Prostate gland (tissue), 2 donors: ENCODE measurements at regions not wholly inside any gene's neighbourhood (a gene's known extent, or its start where the extent isn't known, plus 50 kb on each side); places are given as distances from the start of the nearest gene placed in this dataset.
"Not testable (repeated sequence)": the region's sequence is repeated elsewhere in the genome, so short reads cannot be mapped to it uniquely, and the experiment has no call there.

ENCODE experiments used
- DNase-seq: peaks from one replicate; pipeline ENCODE4 v3.0.0-alpha.2; 2019; ENCODE audit warnings: low spot score
- H3K27ac ChIP-seq, 2 donors: fragments of 200-600 bp; sonication (generic); 2 replicates each; pipeline ENCODE4 v1.5.1; 2017 to 2019
- H3K27me3 ChIP-seq: fragments of 200-600 bp; sonication (generic); replicated peaks from 2 replicates; pipeline ENCODE4 v1.5.1; 2019; ENCODE audit not compliant: insufficient read depth
- H3K36me3 ChIP-seq, 2 donors: fragments of 200-600 bp; sonication (generic); 1 replicate in 1 of 2; 2 replicates in 1 of 2; pipeline versions ENCODE4 v1.5.1 to v1.8.1; 2017 to 2019
- H3K4me1 ChIP-seq: fragments of 200-600 bp; sonication (generic); replicated peaks from 2 replicates; pipeline ENCODE4 v1.5.1; 2019
- H3K4me3 ChIP-seq, 2 donors: fragments of 200-600 bp; sonication (generic); 2 replicates each; pipeline ENCODE4 v1.5.1; 2017 to 2019
- H3K9me3 ChIP-seq: fragments of 200-600 bp; sonication (generic); 2 replicates; pipeline ENCODE4 v1.5.1; 2017
- CTCF ChIP-seq, 4 experiments: fragments of 200-600 bp in 2 of 4; fragments of 450-650 bp in 2 of 4; sonication (generic) in 2 of 4; IDR thresholded peaks; 1 replicate in 3 of 4; 2 replicates in 1 of 4; pipeline ENCODE4 v1.5.1; 2016 to 2019; ENCODE audit warnings: antibody characterized with exemption in 4 of 4, mild to moderate bottlenecking in 2 of 4, moderate library complexity in 2 of 4
- POLR2A ChIP-seq: fragments of 450-650 bp; IDR thresholded peaks from one replicate; pipeline ENCODE4 v1.6.1; 2016; ENCODE audit warnings: antibody characterized with exemption, mild to moderate bottlenecking
- POLR2AphosphoS5 ChIP-seq: sonication (generic); formaldehyde crosslinking; IDR thresholded peaks from one replicate; pipeline ENCODE4 v1.6.1; 2017; ENCODE audit warnings: antibody characterized with exemption
- WGBS: methylation state at CpG from one replicate; pipeline ENCODE4 v1.1.5; 2018; 5-methylcytosine and 5-hydroxymethylcytosine counted together
- intact Hi-C: fragments of 100-400 bp; cut with DNase I; formaldehyde crosslinking; loops from one replicate; pipeline ENCODE4 v1.14.2; 2022

GRCh38 chr13:55106509-55106908 lies 2034.2 kb upstream of the PRR20A start:
- Histone ChIP-seq H3K9me3 (no peaks in the 10 kb centered on the region), H3K4me3 (no peak overlapping the region), H3K27me3 (no peaks in the 10 kb centered on the region), H3K36me3 (no peaks in the 10 kb centered on the region), H3K4me1 (no peaks in the 10 kb centered on the region), H3K27ac (no peak overlapping the region)
- intact Hi-C loops: no loop called here
- no peak for DNase-seq
- 21% methylated on average over 1 of the region's 1 CpG for WGBS
- TF ChIP-seq CTCF (IDR thresholded peaks at IDR 0.05) (no peak), POLR2AphosphoS5 (no peak), POLR2A (no peak)

GRCh38 chr13:55120631-55121030 lies 2020.1 kb upstream of the PRR20A start:
- TF ChIP-seq CTCF (IDR thresholded peaks at IDR 0.05) (no peak), POLR2AphosphoS5 (no peak), POLR2A (no peak)
- intact Hi-C loops: no loop called here
- Histone ChIP-seq H3K27me3 (no peaks in the 10 kb centered on the region), H3K27ac (no peak overlapping the region), H3K9me3 (no peaks in the 10 kb centered on the region), H3K36me3 (no peaks in the 10 kb centered on the region), H3K4me1 (no peaks in the 10 kb centered on the region), H3K4me3 (no peak overlapping the region)
- no peak for DNase-seq

GRCh38 chr13:55155046-55155445 lies 1985.7 kb upstream of the PRR20A start:
- H3K36me3 ChIP-seq: no peaks in the 10 kb centered on the region
- no peak overlapping the region for H3K27ac ChIP-seq
- no peaks in the 10 kb centered on the region for H3K4me1 ChIP-seq
- H3K4me3 ChIP-seq: no peak overlapping the region
- no peaks in the 10 kb centered on the region for H3K27me3 ChIP-seq
- peaks cover 4% of the 10 kb centered on the region for H3K9me3 ChIP-seq
- WGBS: 83% methylated on average over 1 of the region's 1 CpG
- DNase-seq: no peak
- TF ChIP-seq POLR2A (no peak), POLR2AphosphoS5 (no peak), CTCF (IDR thresholded peaks at IDR 0.05) (no peak)
- intact Hi-C loops: no loop called here

- Histone ChIP-seq H3K4me3 (no peak overlapping the region), H3K9me3 (peaks cover 4% of the 10 kb centered on the region), H3K27ac (no peak overlapping the region), H3K4me1 (no peaks in the 10 kb centered on the region), H3K36me3 (no peaks in the 10 kb centered on the region), H3K27me3 (no peaks in the 10 kb centered on the region)
- WGBS: 76% methylated on average over 4 of the region's 4 CpGs
- no peak for DNase-seq
- intact Hi-C loops: no loop called here
- TF ChIP-seq POLR2AphosphoS5: no peak
- no peak for TF ChIP-seq CTCF (IDR thresholded peaks at IDR 0.05)
- no peak for TF ChIP-seq POLR2A
Measured at GRCh38 chr13:55159765-55160164, 1981.0 kb upstream of the PRR20A start.

- Histone ChIP-seq H3K9me3 (peaks cover 4% of the 10 kb centered on the region), H3K27ac (no peak overlapping the region), H3K27me3 (no peaks in the 10 kb centered on the region), H3K36me3 (no peaks in the 10 kb centered on the region), H3K4me3 (no peak overlapping the region), H3K4me1 (no peaks in the 10 kb centered on the region)
- DNase-seq: no peak
- intact Hi-C loops: no loop called here
- TF ChIP-seq POLR2AphosphoS5 (no peak), CTCF (IDR thresholded peaks at IDR 0.05) (no peak), POLR2A (no peak)
- 38% methylated on average over 3 of the region's 3 CpGs for WGBS
Measured at GRCh38 chr13:55160867-55161266, 1979.9 kb upstream of the PRR20A start.

GRCh38 chr13:55178582-55178981 lies 1962.1 kb upstream of the PRR20A start:
- 100% methylated on average over 1 of the region's 1 CpG for WGBS
- H3K4me1 ChIP-seq: not testable (repeated sequence)

More at GRCh38 chr13:55178582-55178981, 1962.1 kb upstream of the PRR20A start:
- H3K27ac ChIP-seq, H3K4me3 ChIP-seq, H3K27me3 ChIP-seq, intact Hi-C loops, H3K9me3 ChIP-seq, H3K36me3 ChIP-seq, DNase-seq: not testable (repeated sequence)
